ENCODE measurements at regions not wholly inside any gene's neighbourhood (a gene's known extent, or its start where the extent isn't known, plus 50 kb on each side); places are given as distances from the start of the nearest gene placed in this dataset.

GRCh38 chr12:85623763-85624162, 212.4 kb downstream of the RASSF9 start:
- Histone ChIP-seq H4K20me1 (ENCODE audit: insufficient read depth) (no peaks in the 10 kb centered on the region), H2AFZ (ENCODE audit: low read depth) (no peak overlapping the region), H3K4me3 (ENCODE audit: low read depth in 2 of 2, low read length in 1 of 2) (no peak overlapping the region), H3F3A (replicated peaks; ENCODE audit: insufficient read depth) (peaks cover 24% of the 10 kb centered on the region), H3K27ac (ENCODE audit: low read depth in 2 of 2, low read length in 1 of 2) (no peak overlapping the region), H3K27me3 (ENCODE audit: insufficient read depth) (no peaks in the 10 kb centered on the region), H3K9me2 (no peaks in the 10 kb centered on the region), H3K4me1 (ENCODE audit: control insufficient read depth in 1 of 2, insufficient read depth in 2 of 2, low read depth in 1 of 2, low read length in 1 of 2) (peaks cover 0 to 20% of the 10 kb centered on the region in 2 experiments; a peak in 2 of 4 replicates), H3K79me2 (ENCODE audit: insufficient read depth) (no peaks in the 10 kb centered on the region), H3K36me3 (replicated peaks in 1 of 2; ENCODE audit: control insufficient read depth in 1 of 2, insufficient read depth in 2 of 2, low read length in 1 of 2) (no peaks in the 10 kb centered on the region), H3K4me2 (no peak overlapping the region), H3K9me3 (no peaks in the 10 kb centered on the region), H3K9ac (no peak overlapping the region)
- WGBS (ENCODE audit: low lambda C conversion rate), result 80% methylated on average over 2 of the region's 2 CpGs
- no peak for DNase-seq
- no peak for TF ChIP-seq RFX5 (IDR thresholded peaks at IDR 0.05; ENCODE audit: low read length)
- TF ChIP-seq, protein P1, sequence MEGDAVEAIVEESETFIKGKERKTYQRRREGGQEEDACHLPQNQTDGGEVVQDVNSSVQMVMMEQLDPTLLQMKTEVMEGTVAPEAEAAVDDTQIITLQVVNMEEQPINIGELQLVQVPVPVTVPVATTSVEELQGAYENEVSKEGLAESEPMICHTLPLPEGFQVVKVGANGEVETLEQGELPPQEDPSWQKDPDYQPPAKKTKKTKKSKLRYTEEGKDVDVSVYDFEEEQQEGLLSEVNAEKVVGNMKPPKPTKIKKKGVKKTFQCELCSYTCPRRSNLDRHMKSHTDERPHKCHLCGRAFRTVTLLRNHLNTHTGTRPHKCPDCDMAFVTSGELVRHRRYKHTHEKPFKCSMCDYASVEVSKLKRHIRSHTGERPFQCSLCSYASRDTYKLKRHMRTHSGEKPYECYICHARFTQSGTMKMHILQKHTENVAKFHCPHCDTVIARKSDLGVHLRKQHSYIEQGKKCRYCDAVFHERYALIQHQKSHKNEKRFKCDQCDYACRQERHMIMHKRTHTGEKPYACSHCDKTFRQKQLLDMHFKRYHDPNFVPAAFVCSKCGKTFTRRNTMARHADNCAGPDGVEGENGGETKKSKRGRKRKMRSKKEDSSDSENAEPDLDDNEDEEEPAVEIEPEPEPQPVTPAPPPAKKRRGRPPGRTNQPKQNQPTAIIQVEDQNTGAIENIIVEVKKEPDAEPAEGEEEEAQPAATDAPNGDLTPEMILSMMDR (IDR thresholded peaks at IDR 0.05), result no peak
- TF ChIP-seq FOSL2 (IDR thresholded peaks at IDR 0.05; ENCODE audit: borderline replicate concordance, low read depth), result no peak
- TF ChIP-seq, protein P2, sequence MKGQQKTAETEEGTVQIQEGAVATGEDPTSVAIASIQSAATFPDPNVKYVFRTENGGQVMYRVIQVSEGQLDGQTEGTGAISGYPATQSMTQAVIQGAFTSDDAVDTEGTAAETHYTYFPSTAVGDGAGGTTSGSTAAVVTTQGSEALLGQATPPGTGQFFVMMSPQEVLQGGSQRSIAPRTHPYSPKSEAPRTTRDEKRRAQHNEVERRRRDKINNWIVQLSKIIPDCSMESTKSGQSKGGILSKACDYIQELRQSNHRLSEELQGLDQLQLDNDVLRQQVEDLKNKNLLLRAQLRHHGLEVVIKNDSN (IDR thresholded peaks at IDR 0.05; ENCODE audit: borderline replicate concordance, low read depth), result no peak
- no peak for TF ChIP-seq NFIC (IDR thresholded peaks at IDR 0.05; ENCODE audit: borderline replicate concordance)
- no peak for TF ChIP-seq POLR2AphosphoS5 (IDR thresholded peaks at IDR 0.05; ENCODE audit: low read depth, low read length)
- no peak for TF ChIP-seq RAD21 (IDR thresholded peaks at IDR 0.05; ENCODE audit: low read length)
- TF ChIP-seq USF2 (IDR thresholded peaks at IDR 0.05; ENCODE audit: borderline replicate concordance, low read depth, low read length), result no peak
- TF ChIP-seq EP300 (IDR thresholded peaks at IDR 0.05; ENCODE audit: borderline replicate concordance in 1 of 2, low read depth in 1 of 2, low read length in 1 of 2), result no peak
- TF ChIP-seq IRF3 (IDR thresholded peaks at IDR 0.05; ENCODE audit: low read depth, low read length), result no peak
- TF ChIP-seq RXRA (IDR thresholded peaks at IDR 0.05; ENCODE audit: borderline replicate concordance, low read depth), result no peak
- TF ChIP-seq TAF1 (IDR thresholded peaks at IDR 0.05; ENCODE audit: borderline replicate concordance, low read depth, low read length), result no peak
- TF ChIP-seq ZBTB33 (IDR thresholded peaks at IDR 0.05; ENCODE audit: borderline replicate concordance, low read depth), result no peak
- no peak for TF ChIP-seq NRF1 (IDR thresholded peaks at IDR 0.05; ENCODE audit: low read depth, low read length)
- TF ChIP-seq TEAD4 (IDR thresholded peaks at IDR 0.05; ENCODE audit: borderline replicate concordance, insufficient read depth), result no peak
- no peak for TF ChIP-seq FOXM1 (IDR thresholded peaks at IDR 0.05; ENCODE audit: low read depth)
- no peak for TF ChIP-seq JUND (IDR thresholded peaks at IDR 0.05)
- ChIA-PET CTCF (no interaction called here), POLR2A (no interaction called here)
